HepG2 (cell line): ENCODE measurements at regions not wholly inside any gene's neighbourhood (a gene's known extent, or its start where the extent isn't known, plus 50 kb on each side); places are given as distances from the start of the nearest gene placed in this dataset.
"Not testable (repeated sequence)": the region's sequence is repeated elsewhere in the genome, so short reads cannot be mapped to it uniquely, and the experiment has no call there.

Experiments
- ATAC-seq: fragments of 200-7000 bp; cut with Tn5 transposase; 3 replicates; pipeline ENCODE4 v1.9.1; 2020; ENCODE audit warnings: mild to moderate bottlenecking, moderate library complexity
- BruUV-seq: library from RNA; stranded (reverse); fragments of 400-500 nt; replicated peaks from 2 replicates; lab custom pipeline; 2021; lab: Mats Ljungman, UMichigan
- CTCF ChIA-PET: fragments of 300-600 bp; formaldehyde crosslinking; extraction: SDS; loops from one replicate; lab custom pipeline; 2021; ENCODE audit warnings: low total read pairs, inconsistent platforms, low intra/inter-chr PET ratio; lab: Yijun Ruan, JAX
- POLR2A ChIA-PET: fragments of 350-600 bp; sonication (Branson Sonifier 250); formaldehyde crosslinking; loops from one replicate; lab custom pipeline; 2020; ENCODE audit warnings: antibody characterized with exemption, inconsistent platforms; lab: Yijun Ruan, JAX
- DNase-seq: peaks from one replicate; pipeline ENCODE4 v3.0.0-alpha.2; 2015; ENCODE audit warnings: low spot score
- FAIRE-seq: peaks from 3 replicates; lab custom pipeline; 2011; peaks lifted over from hg19 to GRCh38; lab: Jason Lieb, UNC
- H2AFZ ChIP-seq: one replicate; pipeline ENCODE4 v1.6.1; 2011; ENCODE audit warnings: low read length, inconsistent platforms
- H3K27ac ChIP-seq: fragments of 300-600 bp; 3 replicates; pipeline ENCODE4 v1.8.0; 2011; ENCODE audit warnings: mixed run types, mild to moderate bottlenecking, mixed read lengths, low read length, inconsistent platforms; ENCODE audit not compliant: insufficient read depth; ENCODE audit errors: extremely low read length
- H3K27me3 ChIP-seq, 2 experiments: fragments of 200-600 bp in 1 of 2; 2 replicates in 1 of 2; 3 replicates in 1 of 2; pipeline versions ENCODE4 v1.6.0 to v1.8.0; 2011; ENCODE audit warnings: low read length in 2 of 2, mild to moderate bottlenecking in 2 of 2, moderate library complexity in 2 of 2, inconsistent platforms in 1 of 2; ENCODE audit not compliant: insufficient read depth in 2 of 2, control insufficient read depth in 1 of 2
- H3K36me3 ChIP-seq, 2 experiments: fragments of 200-600 bp in 1 of 2; replicated peaks in 1 of 2; 2 replicates in 1 of 2; 3 replicates in 1 of 2; pipeline versions ENCODE4 v1.5.1 to v1.8.0; 2011; ENCODE audit warnings: low read length in 2 of 2, inconsistent platforms in 1 of 2; ENCODE audit not compliant: insufficient read depth in 2 of 2, control insufficient read depth in 1 of 2
- H3K4me1 ChIP-seq: 2 replicates; pipeline ENCODE4 v1.5.1; 2012; ENCODE audit warnings: low read length, inconsistent platforms; ENCODE audit not compliant: insufficient read depth
- H3K4me2 ChIP-seq: 2 replicates; pipeline ENCODE4 v1.6.0; 2011; ENCODE audit warnings: low read depth, low read length, inconsistent platforms
- H3K4me3 ChIP-seq, 3 experiments: fragments of 200-600 bp in 1 of 3; sonication (generic), shearing (Covaris generic) in 1 of 3; replicated peaks in 1 of 3; 2 replicates each; pipeline ENCODE4 v1.5.1; 2011 to 2016; ENCODE audit warnings: low read length in 3 of 3, inconsistent platforms in 2 of 3, low read depth in 2 of 3, mild to moderate bottlenecking in 2 of 3, control low read depth in 1 of 3, mixed read lengths in 1 of 3; ENCODE audit not compliant: insufficient read depth in 1 of 3
- H3K79me2 ChIP-seq: one replicate; pipeline ENCODE4 v1.6.1; 2011; ENCODE audit warnings: low read length, inconsistent platforms; ENCODE audit not compliant: insufficient read depth
- H3K9ac ChIP-seq: 2 replicates; pipeline ENCODE4 v1.6.0; 2011; ENCODE audit warnings: mild to moderate bottlenecking, low read depth, low read length, inconsistent platforms; ENCODE audit not compliant: insufficient read depth
- H3K9me3 ChIP-seq: 2 replicates; pipeline ENCODE4 v1.5.1; 2012; ENCODE audit warnings: mild to moderate bottlenecking, low read length
- H4K20me1 ChIP-seq: 2 replicates; pipeline ENCODE4 v1.6.0; 2011; ENCODE audit warnings: inconsistent platforms, mild to moderate bottlenecking, low read length, moderate library complexity; ENCODE audit not compliant: insufficient read depth
- HOXA7 ChIP-seq: sonication (generic); formaldehyde crosslinking; IDR thresholded peaks from 2 replicates; pipeline ENCODE4 v1.8.1; 2022; ENCODE audit warnings: mild to moderate bottlenecking, missing genetic modification reagents, moderate library complexity
- LCORL ChIP-seq, 2 experiments: fragments of 450-650 bp in 1 of 2; sonication (generic) in 1 of 2; formaldehyde crosslinking in 1 of 2; IDR thresholded peaks; 2 replicates each; pipeline versions ENCODE4 v1.5.0 to v1.6.1; 2017 to 2020; ENCODE audit warnings: antibody characterized with exemption in 1 of 2, missing genetic modification reagents in 1 of 2
- ZNF484 ChIP-seq: sonication (generic); formaldehyde crosslinking; IDR thresholded peaks from 2 replicates; pipeline ENCODE4 v1.5.1; 2020; ENCODE audit warnings: mild to moderate bottlenecking, low read depth, missing genetic modification reagents, borderline replicate concordance
- WGBS: methylation state at CpG from one replicate; pipeline ENCODE4 v1.1.6; 2017; ENCODE audit warnings: low lambda C conversion rate; 5-methylcytosine and 5-hydroxymethylcytosine counted together
- in situ Hi-C: cut with HindIII; loops from 2 replicates; pipeline ENCODE4 v1.10.0; 2017; ENCODE audit warnings: low pct_unique_long_range_greater_than_20kb; ENCODE audit not compliant: extremely low pct_ligation_motif_present
- intact Hi-C: fragments of 100-400 bp; cut with micrococcal nuclease; formaldehyde crosslinking; loops from one replicate; pipeline ENCODE4 v1.10.0; 2022; ENCODE audit not compliant: unreplicated experiment

DNA sequence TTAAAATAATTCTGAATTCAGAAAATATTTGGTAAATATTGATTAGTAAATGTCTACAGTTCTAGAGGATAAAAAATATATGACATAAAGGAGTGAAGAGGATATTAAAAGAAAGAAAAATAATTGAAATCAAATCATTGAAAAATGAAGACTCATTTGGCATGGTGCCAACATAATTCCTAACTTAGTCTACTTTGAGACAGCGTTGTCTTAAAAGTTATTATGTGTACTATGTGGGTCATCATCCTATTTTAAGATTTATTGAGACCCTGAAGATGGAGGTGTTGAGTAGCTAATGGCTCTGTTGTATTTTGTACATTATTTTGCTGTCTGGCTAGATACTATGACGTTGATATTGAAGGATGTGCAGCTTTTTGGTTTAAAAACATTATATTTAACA is 156.7 kb upstream of the PTGFR start:
- no peak overlapping the region for H3K4me2 ChIP-seq
- ATAC-seq: no peak
- CTCF ChIA-PET: no interaction called here
- POLR2A ChIA-PET: no interaction called here
- 3% methylated on average over 2 of the region's 2 CpGs for WGBS
- no peak for FAIRE-seq
- no TSS peak for BruUV-seq
- no peaks in the 10 kb centered on the region for H3K9me3 ChIP-seq
- in situ Hi-C loops: no loop called here
- DNase-seq: no peak
- H3K4me1 ChIP-seq: no peaks in the 10 kb centered on the region
- no peak overlapping the region for H3K4me3 ChIP-seq
- H3K27ac ChIP-seq: no peak overlapping the region
- no peaks in the 10 kb centered on the region for H4K20me1 ChIP-seq
- TF ChIP-seq LCORL (IDR thresholded peaks at IDR 0.05) (peak; percentile 92), LCORL (CRISPR knock-in tag; IDR thresholded peaks at IDR 0.05) (no peak), ZNF484 (no peak)
- no peaks in the 10 kb centered on the region for H3K27me3 ChIP-seq
- no peaks in the 10 kb centered on the region for H3K79me2 ChIP-seq
- H2AFZ ChIP-seq: no peak overlapping the region
- intact Hi-C loops: loop anchor here (10.0 kb wide), 1 partner anchor 189 kb away; no protein-coding TSS in a partner anchor
- H3K36me3 ChIP-seq: no peaks in the 10 kb centered on the region
- no peak overlapping the region for H3K9ac ChIP-seq

DNA sequence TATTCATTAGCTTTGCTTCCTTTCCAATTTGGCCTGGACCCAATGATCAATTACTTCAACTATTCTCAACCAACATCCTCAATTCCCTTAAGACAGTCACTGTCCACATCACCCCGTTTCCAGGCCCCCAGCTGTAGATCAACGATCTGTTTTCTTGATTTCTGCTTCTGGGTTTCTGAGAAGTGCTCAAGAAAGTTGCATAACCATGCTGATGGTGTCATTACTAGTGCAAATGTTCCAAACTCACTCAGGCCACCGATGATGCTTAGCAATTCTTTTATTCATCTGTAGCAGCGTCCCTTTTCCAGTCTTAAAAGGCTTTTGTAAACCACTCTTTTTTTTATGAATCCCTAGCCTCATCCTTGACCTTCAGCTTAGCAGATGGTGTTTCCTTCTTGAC is 155.8 kb upstream of the PTGFR start:
- TF ChIP-seq HOXA7 (CRISPR knock-in tag): no peak
- TF ChIP-seq, all 625 proteins: peak for 0
- in situ Hi-C loops: no loop called here
- H3K4me2 ChIP-seq: no peak overlapping the region
- H4K20me1 ChIP-seq: no peaks in the 10 kb centered on the region
- no peak overlapping the region for H3K4me3 ChIP-seq
- no peaks in the 10 kb centered on the region for H3K9me3 ChIP-seq
- ATAC-seq (no peak), DNase-seq (no peak), FAIRE-seq (no peak)
- H3K79me2 ChIP-seq: no peaks in the 10 kb centered on the region
- POLR2A ChIA-PET: no interaction called here
- H2AFZ ChIP-seq: no peak overlapping the region
- no peak overlapping the region for H3K27ac ChIP-seq
- 2% methylated on average over 4 of the region's 4 CpGs for WGBS
- intact Hi-C loops: loop anchor here (10.0 kb wide), 1 partner anchor 190 kb away; no protein-coding TSS in a partner anchor
- H3K27me3 ChIP-seq: no peaks in the 10 kb centered on the region
- no peak overlapping the region for H3K9ac ChIP-seq
- CTCF ChIA-PET: no interaction called here
- H3K36me3 ChIP-seq: no peaks in the 10 kb centered on the region
- no peaks in the 10 kb centered on the region for H3K4me1 ChIP-seq
- no TSS peak for BruUV-seq

DNA sequence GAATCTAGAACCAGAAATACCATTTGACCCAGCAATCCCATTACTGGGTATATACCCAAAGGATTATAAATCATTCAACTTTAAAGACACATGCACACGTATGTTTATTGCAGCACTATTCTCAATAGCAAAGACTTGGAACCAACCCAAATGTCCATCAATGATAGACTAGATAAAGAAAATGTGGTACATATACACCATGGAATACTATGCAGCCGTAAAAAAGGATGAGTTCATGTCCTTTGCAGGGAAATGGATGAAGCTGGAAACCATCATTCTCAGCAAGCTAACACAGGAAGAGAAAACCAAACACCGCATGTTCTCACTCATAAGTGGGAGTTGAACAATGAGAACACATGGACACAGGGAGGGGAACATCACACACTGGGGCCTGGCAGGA is 154.0 kb upstream of the PTGFR start:
- H2AFZ ChIP-seq, BruUV-seq, H3K9ac ChIP-seq, DNase-seq, H3K36me3 ChIP-seq, FAIRE-seq, H3K27me3 ChIP-seq, CTCF ChIA-PET, H3K4me3 ChIP-seq, H3K79me2 ChIP-seq, H3K9me3 ChIP-seq, ATAC-seq, H3K4me2 ChIP-seq, in situ Hi-C loops, H3K27ac ChIP-seq, H3K4me1 ChIP-seq, H4K20me1 ChIP-seq, POLR2A ChIA-PET: not testable (repeated sequence)
- WGBS: 29% methylated on average over 3 of the region's 3 CpGs
- intact Hi-C loops: loop anchor here (10.0 kb wide), 1 partner anchor 192 kb away; no protein-coding TSS in a partner anchor
